GM19455 (cell line): ENCODE measurements at regions not wholly inside any gene's neighbourhood (a gene's known extent, or its start where the extent isn't known, plus 50 kb on each side); places are given as distances from the start of the nearest gene placed in this dataset.

Experiments
- ATAC-seq: cut with Tn5 transposase; IDR thresholded peaks from one replicate; pipeline ENCODE4 v1.9.1; 2021; ENCODE audit not compliant: unreplicated experiment

DNA sequence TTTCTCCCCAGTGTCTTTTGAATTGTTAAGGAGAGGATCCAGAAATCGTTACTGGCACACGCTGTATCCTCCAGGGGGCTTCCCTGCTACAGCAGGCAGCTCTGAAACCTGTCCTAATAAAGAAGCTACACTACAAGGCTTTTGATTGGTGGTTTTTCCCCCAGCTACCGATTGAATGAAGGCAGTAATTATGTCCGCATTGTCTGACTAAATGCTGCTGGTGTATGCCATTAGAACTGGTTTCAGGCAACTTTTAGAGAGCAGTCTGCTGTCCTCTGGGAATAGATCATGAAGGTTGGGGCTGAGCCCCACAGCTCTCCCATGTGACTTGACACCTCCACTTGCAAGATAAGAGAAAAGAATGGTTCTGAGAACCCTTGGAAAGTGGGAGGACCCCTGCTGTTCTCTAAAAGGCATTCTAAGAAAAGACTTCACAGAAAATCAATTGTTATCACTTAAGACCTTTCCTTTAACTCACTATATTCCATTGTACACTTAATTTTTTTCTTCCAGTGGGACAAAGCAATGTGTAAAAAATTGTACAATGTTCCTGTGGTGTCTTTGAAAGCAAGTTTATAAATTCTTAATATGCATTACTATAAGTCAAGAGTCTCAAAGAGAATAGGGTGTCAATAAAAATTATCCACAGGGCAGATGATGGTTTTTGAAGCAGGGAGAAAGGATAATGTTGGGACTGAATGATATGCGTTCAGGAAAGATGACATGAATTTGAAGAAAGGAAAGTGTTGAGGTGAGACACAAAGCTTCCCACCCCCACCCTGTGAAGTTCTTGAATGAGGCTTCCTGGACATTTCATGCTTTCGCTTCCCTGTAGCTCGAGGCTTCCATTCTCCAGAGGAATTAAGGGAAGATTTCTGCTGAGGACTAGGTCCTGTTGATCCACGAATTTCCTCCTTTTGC lies 53.0 kb upstream of the DAZL start:
- no peak for ATAC-seq

DNA sequence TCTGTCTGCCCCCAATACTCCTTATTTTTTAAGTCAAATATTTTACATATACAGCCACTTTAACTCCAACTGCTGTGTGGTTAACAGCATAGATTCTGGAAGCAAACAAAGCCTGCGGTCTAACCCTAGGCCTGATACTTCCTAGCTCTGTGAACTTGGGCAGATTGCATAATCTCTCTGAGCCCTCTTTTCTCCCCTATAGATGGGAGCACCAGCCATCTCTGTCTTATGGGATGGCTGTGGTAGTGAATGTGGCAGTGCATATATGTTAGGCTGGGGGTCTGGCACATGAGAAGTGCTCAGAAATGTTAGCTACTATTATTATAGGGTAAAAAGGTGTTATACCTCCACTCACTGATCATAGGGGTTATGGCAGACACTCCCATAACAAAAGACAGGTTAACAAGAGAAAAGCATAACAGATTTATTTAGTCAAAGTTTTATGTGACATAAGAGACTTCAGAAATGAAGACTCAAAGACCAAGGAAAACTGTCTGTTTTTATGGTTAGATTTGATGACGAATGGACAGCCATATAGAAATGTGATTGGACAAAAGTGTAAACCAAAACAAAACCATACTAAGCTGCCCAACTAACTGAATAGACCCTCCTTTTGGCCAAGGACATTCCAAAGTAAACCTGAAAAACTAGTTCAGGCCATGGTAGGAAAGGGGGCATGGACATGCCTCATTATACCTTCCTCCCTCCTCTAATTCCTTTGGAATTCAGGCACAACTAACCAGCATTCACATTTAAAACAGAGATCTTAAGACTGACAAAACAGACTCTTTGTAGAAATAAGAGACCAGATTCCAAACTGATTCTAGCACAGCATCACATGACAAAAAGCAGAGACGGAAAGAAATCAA lies 53.9 kb upstream of the DAZL start:
- no peak for ATAC-seq

DNA sequence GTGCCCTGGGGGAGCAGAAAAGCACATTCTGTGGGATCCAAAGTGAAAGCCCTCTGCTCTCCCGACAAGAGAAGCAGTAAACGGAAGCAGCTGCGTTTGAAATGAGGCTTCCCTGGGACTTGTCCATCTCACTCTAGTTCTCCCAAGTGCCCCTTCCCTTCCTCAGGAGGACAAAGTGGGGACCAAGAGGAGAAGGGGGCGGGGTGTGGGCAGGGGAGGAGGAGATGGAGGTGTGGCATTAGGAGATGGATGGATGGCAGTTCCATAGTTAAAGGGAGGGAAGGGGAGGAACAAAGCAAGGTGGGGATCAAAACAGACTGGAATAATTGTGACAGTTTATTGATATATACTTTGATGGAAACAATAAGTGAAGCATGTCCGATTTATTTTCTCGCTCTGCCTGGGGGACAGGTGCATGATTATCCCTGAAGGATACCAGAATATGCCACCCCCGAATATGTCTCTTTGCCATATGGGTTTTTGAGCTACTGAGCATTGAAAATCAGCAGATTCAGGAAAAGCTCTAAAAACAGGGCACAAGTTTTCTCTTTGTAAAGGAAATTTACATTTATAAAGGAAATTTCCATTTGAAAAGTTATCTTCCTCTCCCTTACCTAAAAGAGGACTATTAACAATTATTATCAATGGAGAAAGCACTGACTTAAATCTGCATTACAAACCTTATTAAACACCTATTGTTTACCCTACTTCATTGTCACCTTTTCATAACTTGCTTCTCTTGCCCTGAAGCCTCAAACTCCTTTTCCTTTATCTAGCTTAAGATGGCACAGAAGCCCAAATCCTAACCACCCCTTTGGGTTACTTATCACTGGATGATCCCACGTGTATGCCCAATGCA lies 58.9 kb upstream of the DAZL start:
- no peak for ATAC-seq

GRCh38 chr3:16665282-16665741 lies 60.1 kb upstream of the DAZL start:
- ATAC-seq: no peak

- ATAC-seq: no peak
These were observed 61.0 kb upstream of the DAZL start for GRCh38 chr3:16666206-16666605.

DNA sequence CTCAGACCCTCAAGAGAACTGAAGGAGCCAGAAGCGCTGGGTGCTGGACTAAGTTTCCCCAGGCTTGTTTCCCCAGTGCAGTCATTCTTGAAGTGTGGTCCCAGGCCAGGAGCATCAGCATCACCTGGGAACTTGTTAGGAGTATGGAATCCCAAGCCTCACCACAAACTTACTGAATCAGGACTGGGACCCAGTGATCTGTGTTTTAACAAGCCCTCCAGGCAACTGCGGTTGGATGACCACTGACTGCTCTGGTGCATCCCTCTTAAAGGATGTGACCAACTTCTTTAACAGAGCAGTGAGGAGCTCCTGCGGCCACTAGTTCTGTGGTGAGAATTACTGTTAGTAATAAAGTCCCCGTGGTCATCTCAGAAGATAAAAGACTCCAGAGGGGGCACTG lies 62.4 kb upstream of the DAZL start:
- ATAC-seq: no peak

GRCh38 chr3:16668776-16669545 lies 63.7 kb upstream of the DAZL start:
- ATAC-seq: no peak

GRCh38 chr3:16670191-16670590 lies 65.0 kb upstream of the DAZL start:
- no peak for ATAC-seq

DNA sequence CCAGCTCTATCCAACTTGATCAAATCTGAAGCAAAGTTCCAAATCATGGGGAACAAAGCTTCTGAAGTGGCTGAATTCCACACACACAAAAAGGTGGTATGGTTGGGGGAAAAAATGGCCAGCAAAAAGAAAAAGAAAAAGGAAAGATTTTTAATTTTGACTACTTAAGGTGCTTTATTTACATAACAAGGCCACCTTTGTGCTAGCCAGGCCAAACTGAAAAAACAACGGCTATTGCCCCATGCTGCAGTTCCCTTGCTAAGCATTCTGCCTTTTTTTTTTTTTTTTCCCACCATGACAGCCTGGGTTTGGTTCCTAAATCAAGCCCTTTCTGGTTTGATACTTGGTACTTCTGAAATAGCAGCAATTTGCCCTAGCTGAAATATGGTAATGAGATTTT lies 66.5 kb upstream of the DAZL start:
- no peak for ATAC-seq

DNA sequence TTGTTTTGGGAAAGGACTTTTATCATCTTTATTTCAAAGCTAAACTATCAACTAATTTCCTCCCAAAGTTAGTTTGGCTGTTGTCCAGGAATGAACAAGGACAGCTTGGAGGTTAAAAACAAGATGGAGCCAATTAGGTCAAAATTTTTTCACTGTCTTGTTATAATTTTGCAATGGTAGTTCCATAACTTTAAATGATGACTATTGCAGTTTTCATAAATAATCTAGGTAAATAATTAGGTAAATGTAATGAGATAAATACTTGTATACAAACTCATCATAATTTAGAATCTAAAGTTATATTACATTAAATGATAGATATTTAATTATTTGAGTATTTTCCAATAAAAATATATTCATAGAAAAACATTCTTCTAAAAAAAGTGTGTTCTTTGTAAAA lies 68.3 kb upstream of the DAZL start:
- no peak for ATAC-seq

- ATAC-seq: no peak
These were observed 70.6 kb upstream of the DAZL start for GRCh38 chr3:16675805-16676204.

DNA sequence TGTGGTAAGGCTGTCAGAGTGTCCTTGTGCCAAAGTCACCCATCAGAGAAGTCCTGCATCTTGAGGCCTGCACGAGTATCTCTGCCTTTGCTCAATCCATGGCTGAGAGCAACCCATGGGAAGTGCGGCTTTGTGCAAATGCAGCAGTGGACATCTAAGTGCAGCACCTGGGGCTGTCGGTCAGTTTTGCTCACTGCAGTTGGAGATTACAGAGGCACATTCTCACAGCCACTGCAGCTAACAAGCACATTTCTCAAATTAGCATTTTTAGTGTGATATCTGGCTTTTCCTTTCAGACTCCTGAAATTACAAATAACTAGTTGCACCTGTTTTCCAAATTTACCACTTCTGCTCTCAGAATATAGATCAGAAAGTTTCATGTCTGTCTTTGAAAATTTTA lies 81.5 kb upstream of the DAZL start:
- no peak for ATAC-seq

GRCh38 chr3:16687221-16687620 lies 82.0 kb upstream of the DAZL start:
- no peak for ATAC-seq

DNA sequence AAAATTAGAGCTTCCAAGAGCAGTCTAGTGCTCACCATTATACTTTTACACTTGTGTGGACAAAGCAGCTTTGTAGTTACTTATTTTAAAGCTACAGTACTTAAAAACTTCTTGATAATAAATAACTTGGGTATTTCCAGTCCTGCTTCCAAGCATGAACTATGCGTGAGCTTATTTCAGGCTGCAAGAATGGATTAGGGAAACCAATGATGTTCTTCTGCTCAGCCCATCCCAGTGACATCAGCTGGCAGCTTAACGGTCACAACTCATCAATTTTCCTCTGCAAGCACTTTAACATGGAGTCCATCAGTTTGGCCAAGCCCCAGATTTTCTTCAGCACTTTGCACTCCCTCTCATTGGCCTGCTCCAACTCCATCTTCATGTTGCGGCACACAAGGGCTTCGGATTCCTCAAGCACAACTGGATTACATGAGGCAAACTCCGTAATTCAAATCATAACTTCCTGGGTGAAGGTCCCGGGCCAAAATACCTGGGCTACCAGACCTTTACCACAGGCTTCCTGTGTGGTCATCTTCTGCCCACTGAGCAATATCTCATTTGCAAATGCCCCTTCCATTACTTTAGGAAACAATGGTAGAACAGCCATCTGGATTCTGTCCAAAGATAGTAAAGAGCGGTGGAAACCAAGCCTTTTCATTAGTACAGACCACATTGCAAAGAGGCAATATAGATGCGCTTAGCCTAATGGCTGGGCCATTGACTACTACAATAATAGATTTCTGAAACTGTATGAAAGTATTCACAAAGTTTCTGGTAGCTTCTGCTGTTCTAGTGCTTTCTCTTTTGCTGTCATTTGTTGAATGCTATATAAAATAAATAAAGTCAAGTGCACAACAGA lies 87.5 kb upstream of the DAZL start:
- no peak for ATAC-seq

- ATAC-seq: no peak
These were observed 88.6 kb upstream of the DAZL start for GRCh38 chr3:16693820-16694219.

DNA sequence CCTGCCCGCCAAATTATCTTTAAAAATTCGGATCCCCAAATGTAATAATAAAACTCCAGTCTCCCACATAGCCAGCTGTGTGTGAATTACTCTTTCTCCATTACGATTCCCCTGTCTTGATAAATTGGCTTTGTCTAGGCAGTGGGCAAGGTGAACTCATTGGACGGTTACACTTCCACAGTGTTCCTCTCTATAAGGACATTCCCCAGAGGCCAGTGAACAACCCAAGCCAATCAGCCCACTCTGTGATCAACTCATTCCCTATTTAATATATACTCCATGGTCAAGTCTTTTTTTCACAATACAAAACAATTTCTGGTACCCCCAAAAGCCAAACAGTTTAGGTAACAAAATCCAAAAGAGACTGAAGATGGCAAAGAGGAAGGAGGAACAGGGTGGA lies 90.5 kb upstream of the DAZL start:
- ATAC-seq: no peak

- ATAC-seq: no peak
These were observed 92.4 kb upstream of the DAZL start for GRCh38 chr3:16697443-16698147.

- ATAC-seq: no peak
These were observed 95.4 kb upstream of the DAZL start for GRCh38 chr3:16700651-16701050.

DNA sequence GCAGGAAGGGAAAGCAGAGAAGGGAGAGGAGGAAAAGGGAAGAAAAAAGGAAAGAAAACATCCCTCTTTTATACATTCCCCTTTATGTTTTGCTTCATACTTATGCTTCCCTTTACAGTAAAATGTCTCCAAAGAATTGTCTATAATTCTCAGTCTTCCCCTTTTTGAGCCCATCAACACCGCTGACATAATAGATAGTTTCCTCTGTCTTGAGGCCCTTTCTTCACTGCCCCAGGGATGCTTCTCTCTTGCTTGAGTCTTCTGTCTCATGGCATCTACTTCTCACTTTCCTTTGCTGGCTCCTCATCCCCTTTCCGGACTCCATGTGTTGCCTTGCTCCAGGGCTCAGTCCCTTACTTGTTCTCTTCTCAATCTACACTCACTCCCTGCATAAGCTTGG lies 99.7 kb upstream of the DAZL start:
- no peak for ATAC-seq
